ENCODE measurements at regions not wholly inside any gene's neighbourhood (a gene's known extent, or its start where the extent isn't known, plus 50 kb on each side); places are given as distances from the start of the nearest gene placed in this dataset.

DNA sequence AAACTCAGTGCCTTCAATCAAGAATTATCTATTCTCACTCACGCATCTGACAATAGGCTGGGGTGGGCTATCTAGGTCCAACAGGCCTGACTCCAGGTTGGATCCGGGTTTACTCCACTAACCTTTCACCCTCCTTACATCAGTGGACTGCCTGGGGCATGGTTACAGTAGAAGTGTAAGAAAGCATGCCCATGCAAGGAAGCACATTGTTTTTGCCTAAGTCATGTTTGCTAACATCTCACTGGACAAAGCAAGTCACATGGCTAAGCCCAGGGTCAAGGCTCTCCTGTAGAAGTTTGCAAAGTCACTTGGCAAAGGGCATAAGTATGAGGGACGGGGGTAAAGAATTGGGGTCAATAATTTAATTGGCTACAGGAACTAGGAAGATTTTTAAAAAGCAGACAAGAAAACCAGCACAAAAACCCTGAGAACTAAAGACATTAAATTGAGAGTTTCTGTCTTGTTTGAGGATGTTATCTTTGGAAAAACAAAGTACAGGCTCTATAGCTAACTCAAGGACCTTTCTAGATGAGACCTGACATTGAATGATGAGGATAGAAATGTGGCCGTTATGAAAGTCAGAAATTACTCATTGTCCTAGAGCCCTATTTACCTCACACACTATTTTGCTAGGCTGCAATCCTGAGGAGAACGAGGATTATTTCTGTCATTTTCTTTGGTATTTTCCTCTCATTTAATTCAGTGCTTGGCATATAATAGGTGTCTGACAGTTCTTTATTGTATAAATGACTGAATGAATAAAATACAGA is 214.2 kb downstream of the IL20RB start:
- TF ChIP-seq, protein P1, sequence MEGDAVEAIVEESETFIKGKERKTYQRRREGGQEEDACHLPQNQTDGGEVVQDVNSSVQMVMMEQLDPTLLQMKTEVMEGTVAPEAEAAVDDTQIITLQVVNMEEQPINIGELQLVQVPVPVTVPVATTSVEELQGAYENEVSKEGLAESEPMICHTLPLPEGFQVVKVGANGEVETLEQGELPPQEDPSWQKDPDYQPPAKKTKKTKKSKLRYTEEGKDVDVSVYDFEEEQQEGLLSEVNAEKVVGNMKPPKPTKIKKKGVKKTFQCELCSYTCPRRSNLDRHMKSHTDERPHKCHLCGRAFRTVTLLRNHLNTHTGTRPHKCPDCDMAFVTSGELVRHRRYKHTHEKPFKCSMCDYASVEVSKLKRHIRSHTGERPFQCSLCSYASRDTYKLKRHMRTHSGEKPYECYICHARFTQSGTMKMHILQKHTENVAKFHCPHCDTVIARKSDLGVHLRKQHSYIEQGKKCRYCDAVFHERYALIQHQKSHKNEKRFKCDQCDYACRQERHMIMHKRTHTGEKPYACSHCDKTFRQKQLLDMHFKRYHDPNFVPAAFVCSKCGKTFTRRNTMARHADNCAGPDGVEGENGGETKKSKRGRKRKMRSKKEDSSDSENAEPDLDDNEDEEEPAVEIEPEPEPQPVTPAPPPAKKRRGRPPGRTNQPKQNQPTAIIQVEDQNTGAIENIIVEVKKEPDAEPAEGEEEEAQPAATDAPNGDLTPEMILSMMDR (IDR thresholded peaks at IDR 0.05; ENCODE audit: insufficient read depth, low read depth, low read length), result no peak
- TF ChIP-seq EZH2 (IDR thresholded peaks at IDR 0.05; ENCODE audit: insufficient read depth, low read length), result no peak
